K562 (cell line): ENCODE measurements at regions not wholly inside any gene's neighbourhood (a gene's known extent, or its start where the extent isn't known, plus 50 kb on each side); places are given as distances from the start of the nearest gene placed in this dataset.

Source experiments
- ATAC-seq: fragments of 200-7000 bp; cut with Tn5 transposase; 3 replicates; pipeline ENCODE4 v1.9.1; 2020; ENCODE audit warnings: moderate library complexity
- BruUV-seq: library from RNA; stranded (reverse); fragments of 400-500 nt; replicated peaks from 2 replicates; lab custom pipeline; 2021; lab: Mats Ljungman, UMichigan
- CTCF ChIA-PET: fragments of 300-600 bp; formaldehyde crosslinking; extraction: SDS; loops from one replicate; lab custom pipeline; 2021; ENCODE audit warnings: low intra/inter-chr PET ratio; lab: Yijun Ruan, JAX
- POLR2A ChIA-PET: fragments of 300-600, 350-650 bp; sonication (Branson Sonifier 250); formaldehyde crosslinking; extraction: SDS; loops from one replicate; lab custom pipeline; 2021; ENCODE audit warnings: antibody characterized with exemption, inconsistent platforms; lab: Yijun Ruan, JAX
- DNase-seq, 4 experiments: peaks; one replicate each; pipeline versions ENCODE4 v3.0.0 to v3.0.0-alpha.2; 2011 to 2018; ENCODE audit warnings: low spot score in 3 of 4, mixed read lengths in 3 of 4; ENCODE audit errors: extremely low read depth in 1 of 4
- FAIRE-seq: peaks from 2 replicates; lab custom pipeline; 2011; peaks lifted over from hg19 to GRCh38; lab: Jason Lieb, UNC
- H2AFZ ChIP-seq: 2 replicates; pipeline ENCODE4 v1.6.0; 2011; ENCODE audit warnings: low read depth, low read length, control low read depth, inconsistent platforms
- H3K27ac ChIP-seq: fragments of 200-600 bp; 3 replicates; pipeline ENCODE4 v1.8.0; 2011; ENCODE audit warnings: low read depth, mild to moderate bottlenecking, control low read depth, inconsistent platforms, low read length, moderate library complexity, mixed read lengths; ENCODE audit errors: extremely low read depth
- H3K27me3 ChIP-seq, 2 experiments: fragments of 300-600 bp in 1 of 2; 2 replicates in 1 of 2; 3 replicates in 1 of 2; pipeline versions ENCODE4 v1.6.0 to v1.8.0; 2011; ENCODE audit warnings: inconsistent platforms in 2 of 2, low read length in 2 of 2, mild to moderate bottlenecking in 1 of 2, mixed read lengths in 1 of 2, moderate library complexity in 1 of 2; ENCODE audit not compliant: control insufficient read depth in 2 of 2, insufficient read depth in 2 of 2
- H3K36me3 ChIP-seq: fragments of 300-600 bp; 3 replicates; pipeline ENCODE4 v1.8.0; 2011; ENCODE audit warnings: mild to moderate bottlenecking, low read length, inconsistent platforms; ENCODE audit not compliant: control insufficient read depth, insufficient read depth
- H3K4me1 ChIP-seq, 2 experiments: fragments of 200-600 bp in 1 of 2; replicated peaks in 1 of 2; 2 replicates in 1 of 2; 3 replicates in 1 of 2; pipeline versions ENCODE4 v1.5.1 to v1.8.0; 2011; ENCODE audit warnings: inconsistent platforms in 2 of 2, low read length in 2 of 2, mild to moderate bottlenecking in 1 of 2, mixed read lengths in 1 of 2, moderate library complexity in 1 of 2; ENCODE audit not compliant: control insufficient read depth in 2 of 2, insufficient read depth in 2 of 2
- H3K4me2 ChIP-seq: 2 replicates; pipeline ENCODE4 v1.6.1; 2011; ENCODE audit warnings: low read length, control low read depth, inconsistent platforms, mixed read lengths; ENCODE audit not compliant: insufficient read depth
- H3K4me3 ChIP-seq: fragments of 200-600 bp; sonication (generic), shearing (Covaris generic); 2 replicates; pipeline ENCODE4 v1.5.1; 2016; ENCODE audit warnings: control low read depth, inconsistent platforms
- H3K79me2 ChIP-seq: fragments of 200-600 bp; 3 replicates; pipeline ENCODE4 v1.8.0; 2011; ENCODE audit warnings: low read length, inconsistent platforms; ENCODE audit not compliant: control insufficient read depth, insufficient read depth
- H3K9ac ChIP-seq, 2 experiments: 2 replicates each; pipeline versions ENCODE4 v1.6.0 to v1.6.1; 2011; ENCODE audit warnings: low read depth in 2 of 2, low read length in 2 of 2, control low read depth in 1 of 2, inconsistent platforms in 1 of 2, mild to moderate bottlenecking in 1 of 2, mixed read lengths in 1 of 2; ENCODE audit not compliant: insufficient read depth in 1 of 2
- H3K9me1 ChIP-seq: one replicate; pipeline ENCODE4 v1.6.0; 2011; ENCODE audit warnings: inconsistent platforms, mild to moderate bottlenecking, low read length, moderate library complexity; ENCODE audit not compliant: control insufficient read depth, insufficient read depth
- H3K9me3 ChIP-seq: replicated peaks from 2 replicates; pipeline ENCODE4 v1.5.1; 2011; ENCODE audit warnings: low read depth, low read length, inconsistent platforms; ENCODE audit not compliant: control insufficient read depth, insufficient read depth
- H4K20me1 ChIP-seq: replicated peaks from 2 replicates; pipeline ENCODE4 v1.6.1; 2011; ENCODE audit warnings: low read length, inconsistent platforms, mixed read lengths; ENCODE audit not compliant: control insufficient read depth, insufficient read depth
- CBX2 ChIP-seq: fragments of 200-600 bp; sonication (generic); IDR thresholded peaks from one replicate; pipeline ENCODE4 v1.6.1; 2012; ENCODE audit warnings: mild to moderate bottlenecking, low read length, inconsistent platforms; ENCODE audit not compliant: insufficient read depth, poor library complexity, severe bottlenecking
- CHD2 ChIP-seq: IDR thresholded peaks from 2 replicates; pipeline ENCODE4 v1.6.1; 2011; ENCODE audit warnings: low read depth, low read length
- FOXM1 ChIP-seq, 2 experiments: fragments of 450-650 bp in 1 of 2; sonication (generic) in 1 of 2; formaldehyde crosslinking in 1 of 2; IDR thresholded peaks; 2 replicates each; pipeline versions ENCODE4 v1.6.1 to v1.9.0; 2017 to 2022; ENCODE audit warnings: low read depth in 2 of 2, mild to moderate bottlenecking in 2 of 2, missing genetic modification reagents in 1 of 2, moderate library complexity in 1 of 2
- NRF1 ChIP-seq, 2 experiments: fragments of 450-650 bp; IDR thresholded peaks in 1 of 2; conservative IDR thresholded peaks in 1 of 2; 2 replicates each; pipeline ENCODE4 v1.6.1; 2014; ENCODE audit warnings: mild to moderate bottlenecking in 2 of 2
- POLR3G ChIP-seq: IDR thresholded peaks from 2 replicates; pipeline ENCODE4 v1.6.1; 2011; ENCODE audit not compliant: insufficient read length, insufficient replicate concordance; ENCODE audit errors: extremely low read depth
- RCOR1 ChIP-seq, 2 experiments: IDR thresholded peaks; 2 replicates each; pipeline ENCODE4 v1.6.1; 2012; ENCODE audit warnings: low read depth in 2 of 2, low read length in 2 of 2, borderline replicate concordance in 1 of 2, improper control_type of control experiment in 1 of 2
- SMAD1 ChIP-seq: fragments of 150-350 bp; IDR thresholded peaks from 2 replicates; pipeline ENCODE4 v1.6.1; 2014; ENCODE audit warnings: low read length, low read depth; ENCODE audit not compliant: partially characterized antibody
- TOE1 ChIP-seq, 2 experiments: fragments of 450-650 bp in 1 of 2; sonication (generic) in 1 of 2; formaldehyde crosslinking in 1 of 2; IDR thresholded peaks; 2 replicates each; pipeline versions ENCODE4 v1.7.1 to v1.8.0; 2016 to 2022; ENCODE audit warnings: borderline replicate concordance in 2 of 2, mild to moderate bottlenecking in 2 of 2, antibody characterized with exemption in 1 of 2, inconsistent platforms in 1 of 2, low read depth in 1 of 2, missing genetic modification reagents in 1 of 2, moderate library complexity in 1 of 2
- ZBTB7A ChIP-seq: IDR thresholded peaks from 2 replicates; pipeline ENCODE4 v1.6.1; 2011; ENCODE audit warnings: low read depth, mild to moderate bottlenecking, low read length, moderate library complexity, borderline replicate concordance; ENCODE audit not compliant: control insufficient read depth
- ZNF165 ChIP-seq: fragments of 250-450 bp; sonication (Bioruptor Pico); IDR thresholded peaks from 2 replicates; pipeline ENCODE4 v1.4.0; 2020; ENCODE audit warnings: borderline replicate concordance
- ZNF3 ChIP-seq: fragments of 250-450 bp; sonication (Bioruptor Pico); IDR thresholded peaks from 2 replicates; pipeline ENCODE4 v1.5.0; 2021; ENCODE audit warnings: mild to moderate bottlenecking, moderate library complexity
- WGBS: fragments of 100-300 bp; shearing (Covaris generic); methylation state at CpG from one replicate; pipeline ENCODE4 v1.1.6; 2016; ENCODE audit warnings: low coverage, mixed read lengths; ENCODE audit not compliant: insufficient coverage; ENCODE audit errors: missing lambda C conversion rate; 5-methylcytosine and 5-hydroxymethylcytosine counted together
- in situ Hi-C: fragments of 300-500 bp; cut with MboI; formaldehyde crosslinking; loops from 4 replicates; pipeline ENCODE4 v1.15.0; 2018; ENCODE audit warnings: inconsistent platforms, mixed read lengths
- intact Hi-C: fragments of 100-400 bp; cut with micrococcal nuclease; formaldehyde crosslinking; loops from 2 replicates; pipeline ENCODE4 v1.14.2; 2022
- TF ChIP-seq, protein P1 (sequence below): fragments of 250-450 bp; sonication (Bioruptor Pico); IDR thresholded peaks from 2 replicates; pipeline ENCODE4 v1.8.0; 2022; ENCODE audit warnings: inconsistent platforms, mild to moderate bottlenecking, moderate library complexity, borderline replicate concordance

DNA sequence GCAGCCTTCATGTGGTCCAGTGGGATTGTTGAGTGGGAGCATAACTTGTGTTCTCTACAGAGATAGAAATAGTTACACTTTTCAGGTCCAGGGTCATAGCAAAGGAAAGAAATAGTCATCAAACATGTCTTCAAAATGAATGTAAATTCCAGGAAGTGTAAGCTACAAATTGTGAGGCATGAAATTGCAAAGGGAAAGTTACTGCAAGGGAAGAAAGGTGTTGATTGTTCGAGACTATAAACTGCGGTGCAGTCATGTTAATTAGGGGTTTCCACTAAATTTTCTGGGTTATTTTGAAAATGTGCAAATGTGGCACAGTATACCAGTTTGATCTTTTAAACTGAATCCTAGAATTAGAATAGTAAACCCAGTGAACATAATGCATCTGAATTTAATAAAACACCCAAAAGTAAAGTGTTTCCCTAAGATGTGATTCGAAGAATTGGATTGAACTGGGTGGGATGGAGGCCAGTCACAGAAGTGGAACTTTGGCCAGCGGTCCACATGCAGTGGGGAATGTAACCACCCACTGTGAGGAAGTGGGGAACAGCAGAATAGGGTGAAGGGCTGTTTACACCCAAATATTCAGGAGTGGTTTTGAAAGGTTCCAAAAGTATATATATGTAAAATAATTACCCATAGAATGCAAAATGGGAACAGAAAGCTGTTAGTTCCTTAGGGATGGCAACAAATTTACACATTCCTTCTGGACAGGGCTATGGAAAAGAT lies 126.5 kb upstream of the CCDC68 start:
- POLR2A ChIA-PET: no interaction called here
- Histone ChIP-seq H3K27me3 (no peaks in the 10 kb centered on the region), H3K4me2 (no peak overlapping the region), H3K9ac (no peak overlapping the region), H4K20me1 (no peaks in the 10 kb centered on the region), H2AFZ (no peak overlapping the region), H3K9me1 (no peaks in the 10 kb centered on the region), H3K4me3 (no peak overlapping the region), H3K36me3 (no peaks in the 10 kb centered on the region), H3K9me3 (no peaks in the 10 kb centered on the region), H3K27ac (no peak overlapping the region), H3K79me2 (no peaks in the 10 kb centered on the region), H3K4me1 (no peaks in the 10 kb centered on the region)
- TF ChIP-seq CHD2 (no peak), NRF1 (conservative IDR thresholded peaks at IDR 0.05 in 1 of 2, IDR thresholded peaks at IDR 0.05 in 1 of 2) (no peak), ZNF165 (no peak), POLR3G (no peak), TOE1 (IDR thresholded peaks at IDR 0.05; ENCODE audit: borderline replicate concordance) (no peak), TOE1 (CRISPR knock-in tag; IDR thresholded peaks at IDR 0.05; ENCODE audit: borderline replicate concordance, low read depth) (no peak), CBX2 (no peak), ZBTB7A (no peak), SMAD1 (no peak), ZNF3 (CRISPR knock-in tag) (no peak), RCOR1 (IDR thresholded peaks at IDR 0.05; ENCODE audit: borderline replicate concordance in 1 of 2, low read depth in 2 of 2, low read length in 2 of 2) (no peak), FOXM1 (IDR thresholded peaks at IDR 0.05; ENCODE audit: low read depth) (no peak), FOXM1 (CRISPR knock-in tag; IDR thresholded peaks at IDR 0.05; ENCODE audit: low read depth) (no peak)
- TF ChIP-seq, protein P1, sequence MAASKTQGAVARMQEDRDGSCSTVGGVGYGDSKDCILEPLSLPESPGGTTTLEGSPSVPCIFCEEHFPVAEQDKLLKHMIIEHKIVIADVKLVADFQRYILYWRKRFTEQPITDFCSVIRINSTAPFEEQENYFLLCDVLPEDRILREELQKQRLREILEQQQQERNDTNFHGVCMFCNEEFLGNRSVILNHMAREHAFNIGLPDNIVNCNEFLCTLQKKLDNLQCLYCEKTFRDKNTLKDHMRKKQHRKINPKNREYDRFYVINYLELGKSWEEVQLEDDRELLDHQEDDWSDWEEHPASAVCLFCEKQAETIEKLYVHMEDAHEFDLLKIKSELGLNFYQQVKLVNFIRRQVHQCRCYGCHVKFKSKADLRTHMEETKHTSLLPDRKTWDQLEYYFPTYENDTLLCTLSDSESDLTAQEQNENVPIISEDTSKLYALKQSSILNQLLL: no peak
- intact Hi-C loops (no loop called here), in situ Hi-C loops (no loop called here)
- DNase-seq (no peak), ATAC-seq (no peak), FAIRE-seq (no peak)
- BruUV-seq: no TSS peak
- WGBS: 0% methylated on average over 4 of the region's 4 CpGs
- CTCF ChIA-PET: no interaction called here
